ENCODE measurements at regions not wholly inside any gene's neighbourhood (a gene's known extent, or its start where the extent isn't known, plus 50 kb on each side); places are given as distances from the start of the nearest gene placed in this dataset.

DNA sequence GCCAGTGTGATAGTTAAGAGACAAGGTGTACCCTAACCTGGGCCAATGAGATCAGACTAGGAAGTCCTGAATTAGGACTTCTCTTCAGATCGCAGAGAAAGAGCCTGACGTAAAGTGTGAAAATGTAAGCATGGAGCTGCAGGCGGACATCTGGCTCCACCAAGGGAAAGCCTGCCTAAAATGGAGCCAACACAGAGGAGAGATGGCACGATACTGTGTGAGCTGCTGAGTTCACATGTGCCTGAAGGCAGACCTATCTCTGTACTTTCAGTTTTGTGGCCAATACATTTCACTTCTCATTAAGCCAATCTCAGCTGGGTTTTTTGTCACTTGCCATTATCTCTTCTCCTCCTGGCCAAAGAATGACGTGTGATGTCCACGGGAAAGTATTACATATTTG, 210.5 kb downstream of the ELAVL2 start:
- BruUV-seq (replicated peaks) = no TSS peak
- Histone ChIP-seq H2BK15ac (ENCODE audit: low read depth, low read length) (no peak overlapping the region), H4K5ac (ENCODE audit: low read depth, low read length) (no peak overlapping the region), H2AK5ac (ENCODE audit: low read depth, low read length) (no peak overlapping the region), H3K9me3 (ENCODE audit: control insufficient read depth, insufficient read depth, low read length) (peaks cover 11% of the 10 kb centered on the region), H3K27me3 (ENCODE audit: control insufficient read depth, insufficient read depth, low read length) (no peaks in the 10 kb centered on the region), H2AK9ac (replicated peaks; ENCODE audit: low read depth, low read length, poor library complexity) (no peak overlapping the region), H4K20me1 (ENCODE audit: insufficient read depth, low read length) (no peaks in the 10 kb centered on the region), H3K14ac (replicated peaks; ENCODE audit: low read depth, low read length) (no peak overlapping the region), H3K9ac (ENCODE audit: low read depth, low read length) (no peak overlapping the region), H2BK120ac (ENCODE audit: low read depth, low read length) (no peak overlapping the region), H3K56ac (ENCODE audit: extremely low read depth, insufficient read depth, low read length) (no peak overlapping the region), H4K8ac (ENCODE audit: low read depth in 2 of 2, low read length in 2 of 2) (no peak overlapping the region), H2BK5ac (ENCODE audit: low read depth, low read length, poor library complexity, severe bottlenecking) (no peak overlapping the region), H4K91ac (ENCODE audit: insufficient read depth, low read depth, low read length) (no peak overlapping the region), H2BK20ac (ENCODE audit: low read depth, low read length) (no peak overlapping the region), H3K9me1 (ENCODE audit: insufficient read depth, low read length) (no peaks in the 10 kb centered on the region), H3K4me2 (ENCODE audit: low read depth, low read length) (no peak overlapping the region), H3K27ac (ENCODE audit: insufficient read depth, low read length) (no peak overlapping the region), H3K23ac (ENCODE audit: low read depth, low read length) (no peak overlapping the region), H3K4me3 (ENCODE audit: insufficient read depth, low read depth, low read length) (no peak overlapping the region), H3K4me1 (ENCODE audit: control insufficient read depth, insufficient read depth, low read length) (no peaks in the 10 kb centered on the region), H3K79me1 (ENCODE audit: low read depth in 1 of 2, low read length in 2 of 2) (no peaks in the 10 kb centered on the region), H3K18ac (ENCODE audit: low read depth, low read length) (no peak overlapping the region), H3K4ac (ENCODE audit: low read depth, low read length) (no peak overlapping the region), H2AFZ (replicated peaks; ENCODE audit: low read length, poor library complexity) (no peak overlapping the region), H3K36me3 (ENCODE audit: control insufficient read depth, insufficient read depth, low read length) (no peaks in the 10 kb centered on the region)
- no peak for DNase-seq
- POLR2A ChIA-PET (ENCODE audit: unreplicated experiment) = no interaction called here
- dilution Hi-C loops (cut with HindIII; ENCODE audit: low sequenced_read_pairs, unreplicated experiment) = no loop called here
- no peak for ATAC-seq (ENCODE audit: low read depth)
- 90% methylated on average over 2 of the region's 6 CpGs; no CpG with 5 or more reads in 1 of the 2 experiments for WGBS, 2 experiments (ENCODE audit: extremely low coverage in 2 of 2, insufficient read length in 1 of 2)
- in situ Hi-C loops (cut with MboI; ENCODE audit: low sequenced_read_pairs) = no loop called here
- CTCF ChIA-PET = no interaction called here
- no peak for TF ChIP-seq RAD21 (IDR thresholded peaks at IDR 0.05; ENCODE audit: low read length)
- TF ChIP-seq RFX5 (IDR thresholded peaks at IDR 0.05; ENCODE audit: low read depth, low read length) = no peak
- TF ChIP-seq CEBPB (IDR thresholded peaks at IDR 0.05; ENCODE audit: low read depth, low read length) = no peak
- TF ChIP-seq, protein P1, sequence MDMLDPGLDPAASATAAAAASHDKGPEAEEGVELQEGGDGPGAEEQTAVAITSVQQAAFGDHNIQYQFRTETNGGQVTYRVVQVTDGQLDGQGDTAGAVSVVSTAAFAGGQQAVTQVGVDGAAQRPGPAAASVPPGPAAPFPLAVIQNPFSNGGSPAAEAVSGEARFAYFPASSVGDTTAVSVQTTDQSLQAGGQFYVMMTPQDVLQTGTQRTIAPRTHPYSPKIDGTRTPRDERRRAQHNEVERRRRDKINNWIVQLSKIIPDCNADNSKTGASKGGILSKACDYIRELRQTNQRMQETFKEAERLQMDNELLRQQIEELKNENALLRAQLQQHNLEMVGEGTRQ (IDR thresholded peaks at IDR 0.05; ENCODE audit: low read depth, low read length) = no peak
- TF ChIP-seq BHLHE40 (IDR thresholded peaks at IDR 0.05; ENCODE audit: low read depth, low read length) = no peak
- TF ChIP-seq NFE2L2 (IDR thresholded peaks at IDR 0.05; ENCODE audit: low read depth, low read length) = no peak
- TF ChIP-seq CHD1 (IDR thresholded peaks at IDR 0.05; ENCODE audit: low read depth, low read length) = no peak
- no peak for TF ChIP-seq POLR2A (IDR thresholded peaks at IDR 0.05; ENCODE audit: low read depth, low read length)
- no peak for TF ChIP-seq MAFK (IDR thresholded peaks at IDR 0.05; ENCODE audit: low read depth, low read length)
- TF ChIP-seq, protein P2, sequence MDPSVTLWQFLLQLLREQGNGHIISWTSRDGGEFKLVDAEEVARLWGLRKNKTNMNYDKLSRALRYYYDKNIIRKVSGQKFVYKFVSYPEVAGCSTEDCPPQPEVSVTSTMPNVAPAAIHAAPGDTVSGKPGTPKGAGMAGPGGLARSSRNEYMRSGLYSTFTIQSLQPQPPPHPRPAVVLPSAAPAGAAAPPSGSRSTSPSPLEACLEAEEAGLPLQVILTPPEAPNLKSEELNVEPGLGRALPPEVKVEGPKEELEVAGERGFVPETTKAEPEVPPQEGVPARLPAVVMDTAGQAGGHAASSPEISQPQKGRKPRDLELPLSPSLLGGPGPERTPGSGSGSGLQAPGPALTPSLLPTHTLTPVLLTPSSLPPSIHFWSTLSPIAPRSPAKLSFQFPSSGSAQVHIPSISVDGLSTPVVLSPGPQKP (IDR thresholded peaks at IDR 0.05; ENCODE audit: borderline replicate concordance, low read depth, low read length) = no peak
- TF ChIP-seq MXI1 (IDR thresholded peaks at IDR 0.05; ENCODE audit: borderline replicate concordance, low read depth, low read length) = no peak
- TF ChIP-seq FOS (IDR thresholded peaks at IDR 0.05; ENCODE audit: low read depth, low read length) = no peak
- TF ChIP-seq, protein P3, sequence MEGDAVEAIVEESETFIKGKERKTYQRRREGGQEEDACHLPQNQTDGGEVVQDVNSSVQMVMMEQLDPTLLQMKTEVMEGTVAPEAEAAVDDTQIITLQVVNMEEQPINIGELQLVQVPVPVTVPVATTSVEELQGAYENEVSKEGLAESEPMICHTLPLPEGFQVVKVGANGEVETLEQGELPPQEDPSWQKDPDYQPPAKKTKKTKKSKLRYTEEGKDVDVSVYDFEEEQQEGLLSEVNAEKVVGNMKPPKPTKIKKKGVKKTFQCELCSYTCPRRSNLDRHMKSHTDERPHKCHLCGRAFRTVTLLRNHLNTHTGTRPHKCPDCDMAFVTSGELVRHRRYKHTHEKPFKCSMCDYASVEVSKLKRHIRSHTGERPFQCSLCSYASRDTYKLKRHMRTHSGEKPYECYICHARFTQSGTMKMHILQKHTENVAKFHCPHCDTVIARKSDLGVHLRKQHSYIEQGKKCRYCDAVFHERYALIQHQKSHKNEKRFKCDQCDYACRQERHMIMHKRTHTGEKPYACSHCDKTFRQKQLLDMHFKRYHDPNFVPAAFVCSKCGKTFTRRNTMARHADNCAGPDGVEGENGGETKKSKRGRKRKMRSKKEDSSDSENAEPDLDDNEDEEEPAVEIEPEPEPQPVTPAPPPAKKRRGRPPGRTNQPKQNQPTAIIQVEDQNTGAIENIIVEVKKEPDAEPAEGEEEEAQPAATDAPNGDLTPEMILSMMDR (conservative IDR thresholded peaks at IDR 0.05; ENCODE audit: low read depth, low read length) = no peak
- intact Hi-C loops (cut with micrococcal nuclease) = no loop called here

Measured in IMR-90 (cell line).